ENCODE measurements at regions not wholly inside any gene's neighbourhood (a gene's known extent, or its start where the extent isn't known, plus 50 kb on each side); places are given as distances from the start of the nearest gene placed in this dataset.

DNA sequence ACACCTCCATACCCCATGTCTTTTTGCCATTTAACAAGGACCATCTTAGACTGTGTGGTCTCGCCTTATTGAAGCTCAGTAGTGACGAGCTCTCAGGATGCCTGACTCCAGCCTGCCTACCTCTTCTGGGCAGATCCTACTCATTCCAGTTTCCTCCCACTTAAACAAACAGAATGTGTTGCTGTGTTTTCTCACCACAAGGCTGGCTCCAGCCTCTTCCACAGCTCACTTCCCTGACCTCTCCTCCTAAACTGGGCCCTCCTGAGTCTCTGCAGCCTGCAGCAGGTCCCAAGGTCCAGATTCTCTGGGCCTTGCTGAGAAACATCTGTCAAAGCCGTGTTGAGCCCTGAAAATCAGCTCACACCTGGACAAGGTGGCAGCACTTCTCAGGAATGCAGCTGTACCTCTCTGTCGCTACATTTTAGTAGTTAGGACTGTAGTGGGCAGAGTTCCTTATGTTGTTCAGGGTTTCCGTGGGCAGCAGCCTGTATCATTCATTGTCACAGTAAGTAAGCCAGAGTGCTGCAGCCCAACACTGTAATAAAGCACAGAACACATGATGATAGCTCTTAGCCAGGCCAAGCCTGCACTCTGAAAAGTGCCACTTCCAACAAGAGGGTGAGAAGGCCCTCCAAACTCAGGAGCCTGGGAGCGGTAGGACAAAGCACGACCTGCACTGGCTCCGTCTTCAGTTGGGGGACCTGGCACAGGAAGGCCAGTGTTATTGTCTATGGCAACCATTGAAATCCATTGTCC, 68.5 kb downstream of the NKX2-1 start:
- H3K36me3 Mint-ChIP-seq (ENCODE audit: low read depth): no peaks in the 10 kb centered on the region
- H3K27me3 Mint-ChIP-seq: peaks cover 4% of the 10 kb centered on the region
- no peak overlapping the region for H3K27ac Mint-ChIP-seq
- ATAC-seq (ENCODE audit: low read depth) (no peak), DNase-seq (no peak)
- no peaks in the 10 kb centered on the region for H3K9me3 Mint-ChIP-seq
- POLR2A ChIA-PET: no interaction called here
- H3K4me1 Mint-ChIP-seq: no peaks in the 10 kb centered on the region
- no peak for TF ChIP-seq CTCF (IDR thresholded peaks at IDR 0.05)
- no peak overlapping the region for H3K4me3 Mint-ChIP-seq
- intact Hi-C loops (cut with micrococcal nuclease): no loop called here
- CTCF ChIA-PET: no interaction called here

DNA sequence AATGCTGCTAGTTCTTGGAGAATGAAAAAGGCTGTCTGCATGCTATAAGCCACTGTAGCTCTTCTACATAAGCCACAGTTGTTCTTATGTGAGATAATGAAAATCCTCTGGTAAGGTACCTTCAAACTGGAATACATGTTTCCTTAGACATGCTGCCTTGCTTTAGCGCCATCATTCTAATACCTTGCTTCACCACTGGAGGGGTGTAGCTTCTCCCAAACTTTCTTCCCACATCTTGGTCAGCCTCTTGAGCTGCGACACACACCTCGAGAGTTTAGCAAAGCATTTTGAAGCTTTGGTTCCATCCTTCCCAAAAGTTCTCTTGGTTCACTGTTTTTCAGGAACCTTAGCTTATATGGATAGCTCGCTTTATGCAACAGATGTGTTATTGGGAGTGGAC, 69.5 kb downstream of the NKX2-1 start:
- Mint-ChIP-seq H3K9me3 (no peaks in the 10 kb centered on the region), H3K27ac (no peak overlapping the region), H3K4me3 (no peak overlapping the region), H3K27me3 (peaks cover 4% of the 10 kb centered on the region), H3K36me3 (ENCODE audit: low read depth) (no peaks in the 10 kb centered on the region), H3K4me1 (no peaks in the 10 kb centered on the region)
- intact Hi-C loops (cut with micrococcal nuclease): no loop called here
- CTCF ChIA-PET: no interaction called here
- DNase-seq (no peak), ATAC-seq (ENCODE audit: low read depth) (no peak)
- POLR2A ChIA-PET: no interaction called here
- no peak for TF ChIP-seq CTCF (IDR thresholded peaks at IDR 0.05)

GRCh38 chr14:36449903-36450302, 70.1 kb downstream of the NKX2-1 start:
- ChIA-PET CTCF (no interaction called here), POLR2A (no interaction called here)
- no peak for TF ChIP-seq CTCF (IDR thresholded peaks at IDR 0.05)
- DNase-seq: no peak
- Mint-ChIP-seq H3K27ac (no peak overlapping the region), H3K36me3 (ENCODE audit: low read depth) (no peaks in the 10 kb centered on the region), H3K4me1 (no peaks in the 10 kb centered on the region), H3K27me3 (peaks cover 4% of the 10 kb centered on the region), H3K4me3 (no peak overlapping the region), H3K9me3 (no peaks in the 10 kb centered on the region)
- intact Hi-C loops (cut with micrococcal nuclease): no loop called here
- ATAC-seq (ENCODE audit: low read depth): no peak

DNA sequence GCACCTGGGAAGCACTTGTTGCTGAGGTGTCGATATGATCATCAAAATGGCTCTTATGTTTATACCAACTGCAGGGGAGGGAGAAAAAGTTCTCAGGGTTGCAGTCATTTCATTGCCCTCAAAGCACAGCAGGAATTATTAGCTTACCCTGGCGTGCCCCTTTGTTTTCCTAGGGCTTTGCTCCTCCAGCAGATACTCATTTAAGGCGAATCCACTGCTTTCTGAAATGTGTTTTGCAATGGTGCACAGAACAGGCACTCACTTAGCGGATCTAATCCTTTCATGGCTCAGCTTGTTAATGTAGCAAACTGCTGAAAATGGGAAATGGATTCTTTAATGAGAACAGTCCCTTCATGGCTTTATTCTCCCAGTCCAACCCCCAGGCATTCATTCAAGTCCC, 76.7 kb downstream of the NKX2-1 start:
- H3K27me3 Mint-ChIP-seq: peaks cover 5% of the 10 kb centered on the region
- H3K9me3 Mint-ChIP-seq: no peaks in the 10 kb centered on the region
- intact Hi-C loops (cut with micrococcal nuclease): no loop called here

GRCh38 chr14:36442824-36443241, 77.2 kb downstream of the NKX2-1 start:
- H3K27me3 Mint-ChIP-seq: peaks cover 5% of the 10 kb centered on the region
- no peaks in the 10 kb centered on the region for H3K4me1 Mint-ChIP-seq
- TF ChIP-seq CTCF (IDR thresholded peaks at IDR 0.05): no peak
- ATAC-seq (ENCODE audit: low read depth) (no peak), DNase-seq (no peak)
- H3K36me3 Mint-ChIP-seq (ENCODE audit: low read depth): no peaks in the 10 kb centered on the region
- no peaks in the 10 kb centered on the region for H3K9me3 Mint-ChIP-seq
- POLR2A ChIA-PET: no interaction called here
- intact Hi-C loops (cut with micrococcal nuclease): no loop called here
- CTCF ChIA-PET: no interaction called here
- H3K4me3 Mint-ChIP-seq: no peak overlapping the region
- H3K27ac Mint-ChIP-seq: no peak overlapping the region

More for the DNA sequence above, 76.7 kb downstream of the NKX2-1 start:
- DNase-seq (no peak), ATAC-seq (ENCODE audit: low read depth) (no peak)
- H3K4me3 Mint-ChIP-seq: no peak overlapping the region
- H3K36me3 Mint-ChIP-seq (ENCODE audit: low read depth): no peaks in the 10 kb centered on the region
- POLR2A ChIA-PET: no interaction called here
- no peak overlapping the region for H3K27ac Mint-ChIP-seq
- TF ChIP-seq CTCF (IDR thresholded peaks at IDR 0.05): no peak
- no peaks in the 10 kb centered on the region for H3K4me1 Mint-ChIP-seq
- CTCF ChIA-PET: no interaction called here
